ENCODE measurements at regions not wholly inside any gene's neighbourhood (a gene's known extent, or its start where the extent isn't known, plus 50 kb on each side); places are given as distances from the start of the nearest gene placed in this dataset.
"Not testable (repeated sequence)": the region's sequence is repeated elsewhere in the genome, so short reads cannot be mapped to it uniquely, and the experiment has no call there.

DNA sequence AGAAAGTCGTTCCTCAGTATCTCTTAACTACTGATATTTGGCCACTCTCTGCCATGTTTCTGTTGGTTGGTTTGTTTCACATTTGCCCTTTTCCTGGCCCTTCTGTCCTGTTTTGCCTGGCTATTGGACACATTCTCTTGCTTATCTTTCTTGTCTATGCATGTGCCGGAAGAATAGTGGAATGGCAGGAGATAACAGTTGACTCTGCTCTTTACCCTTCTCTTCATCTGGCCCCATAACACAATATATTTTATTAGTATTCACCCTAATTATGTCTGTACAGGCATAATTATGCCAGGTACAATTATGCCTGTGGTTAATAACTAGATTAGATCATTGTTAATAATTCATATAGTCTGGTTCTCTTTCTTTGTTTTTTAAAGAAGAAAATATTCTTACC, 243.5 kb upstream of the LMO3 start:
- Histone ChIP-seq H3K36me3 (ENCODE audit: control insufficient read depth, insufficient read depth, low read length, severe bottlenecking) (no peaks in the 10 kb centered on the region), H3K9me3 (ENCODE audit: control insufficient read depth, low read length) (no peaks in the 10 kb centered on the region), H3K4me1 (ENCODE audit: control insufficient read depth, insufficient read depth, low read length) (no peaks in the 10 kb centered on the region), H3K27me3 (replicated peaks; ENCODE audit: control insufficient read depth, insufficient read depth, low read length) (no peaks in the 10 kb centered on the region), H3K9ac (ENCODE audit: low read length) (no peak overlapping the region), H3K4me3 (ENCODE audit: low read length) (no peak overlapping the region)
- DNase-seq (ENCODE audit: low read depth), result no peak

GRCh38 chr12:16844875-16845274, 238.9 kb upstream of the LMO3 start:
- H3K9ac ChIP-seq (ENCODE audit: low read length), result no peak overlapping the region
- no peaks in the 10 kb centered on the region for H3K36me3 ChIP-seq (ENCODE audit: control insufficient read depth, insufficient read depth, low read length, severe bottlenecking)
- H3K4me1 ChIP-seq (ENCODE audit: control insufficient read depth, insufficient read depth, low read length), result no peaks in the 10 kb centered on the region
- no peak overlapping the region for H3K4me3 ChIP-seq (ENCODE audit: low read length)
- H3K27me3 ChIP-seq (replicated peaks; ENCODE audit: control insufficient read depth, insufficient read depth, low read length), result no peaks in the 10 kb centered on the region
- H3K9me3 ChIP-seq (ENCODE audit: control insufficient read depth, low read length), result no peaks in the 10 kb centered on the region
- no peak for DNase-seq (ENCODE audit: low read depth)

DNA sequence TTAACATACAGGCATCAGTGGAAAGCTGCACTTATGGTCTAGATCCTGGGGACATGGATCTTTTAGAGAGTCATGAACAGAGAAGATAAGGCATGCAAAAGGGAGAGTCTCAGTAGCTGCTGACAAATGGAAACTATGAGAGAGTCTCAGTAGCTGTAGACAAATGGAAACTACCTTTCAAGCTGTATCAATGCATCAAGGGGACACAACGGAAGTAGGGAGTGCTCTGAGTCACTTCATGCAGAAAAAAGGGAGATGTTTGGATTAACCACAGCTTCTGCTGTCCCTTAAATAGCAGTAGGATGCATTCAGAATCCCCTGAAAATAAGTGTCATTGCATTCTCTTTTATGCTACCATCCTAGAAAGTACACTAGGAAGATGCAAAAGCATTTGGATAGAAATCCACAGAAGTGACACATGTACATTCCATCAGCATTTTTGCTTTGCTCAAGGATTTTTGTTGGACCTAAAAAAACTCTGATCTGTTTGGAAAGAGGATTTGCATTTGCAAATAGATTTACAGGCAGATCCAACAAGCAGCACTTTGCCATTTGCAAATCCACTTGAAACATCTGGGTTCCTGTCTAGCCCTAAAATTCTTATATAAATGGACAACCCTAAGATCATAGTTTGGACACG, 227.5 kb upstream of the LMO3 start:
- Histone ChIP-seq H3K36me3 (ENCODE audit: control insufficient read depth, insufficient read depth, low read length, severe bottlenecking) (no peaks in the 10 kb centered on the region), H3K4me3 (ENCODE audit: low read length) (no peak overlapping the region), H3K27me3 (replicated peaks; ENCODE audit: control insufficient read depth, insufficient read depth, low read length) (no peaks in the 10 kb centered on the region), H3K9me3 (ENCODE audit: control insufficient read depth, low read length) (no peaks in the 10 kb centered on the region), H3K9ac (ENCODE audit: low read length) (no peak overlapping the region), H3K4me1 (ENCODE audit: control insufficient read depth, insufficient read depth, low read length) (no peaks in the 10 kb centered on the region)
- no peak for DNase-seq (ENCODE audit: low read depth)

DNA sequence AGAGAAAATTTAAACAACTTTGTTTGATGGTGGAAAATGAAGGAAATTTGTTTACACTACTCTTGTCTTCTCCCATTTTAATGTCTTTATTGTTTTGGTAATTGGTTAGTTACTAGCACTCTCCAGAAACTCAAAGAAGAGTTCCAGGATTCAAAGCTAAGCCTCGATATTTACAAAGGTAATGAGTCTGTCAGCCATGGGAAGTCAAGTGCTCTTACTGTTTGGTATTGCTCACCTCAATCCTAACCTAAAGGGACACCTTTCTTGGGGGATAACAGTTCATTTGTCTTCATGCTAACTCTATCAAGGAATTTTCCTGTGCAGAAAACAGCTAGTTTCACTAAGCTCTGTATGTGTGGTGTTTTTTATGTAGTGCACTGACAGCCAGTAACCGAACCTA, 222.9 kb upstream of the LMO3 start:
- Histone ChIP-seq H3K9me3 (ENCODE audit: control insufficient read depth, low read length) (peaks cover 5% of the 10 kb centered on the region), H3K4me3 (ENCODE audit: low read length) (no peak overlapping the region), H3K36me3 (ENCODE audit: control insufficient read depth, insufficient read depth, low read length, severe bottlenecking) (no peaks in the 10 kb centered on the region), H3K9ac (ENCODE audit: low read length) (no peak overlapping the region), H3K27me3 (replicated peaks; ENCODE audit: control insufficient read depth, insufficient read depth, low read length) (no peaks in the 10 kb centered on the region), H3K4me1 (ENCODE audit: control insufficient read depth, insufficient read depth, low read length) (no peaks in the 10 kb centered on the region)
- DNase-seq (ENCODE audit: low read depth), result no peak

DNA sequence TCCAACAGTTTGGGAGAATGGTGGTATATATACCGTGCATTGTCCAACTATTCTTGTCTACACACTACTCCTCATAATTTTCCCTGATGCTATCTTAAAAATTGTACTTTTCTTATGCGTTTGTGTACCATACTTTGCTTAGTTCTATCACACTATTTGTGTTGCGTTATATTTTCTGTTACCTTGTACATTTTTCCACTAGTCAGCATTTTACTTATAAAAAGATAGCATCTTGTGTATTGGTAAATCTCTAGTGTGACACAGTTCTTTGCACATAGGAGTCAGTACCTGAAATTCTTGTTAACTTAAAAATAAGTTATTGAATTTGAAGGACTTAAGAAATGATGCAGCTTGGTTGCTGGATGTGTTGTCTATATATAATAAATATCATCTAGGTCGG, 201.8 kb upstream of the LMO3 start:
- Histone ChIP-seq H3K9me3 (ENCODE audit: control insufficient read depth, low read length) (no peaks in the 10 kb centered on the region), H3K36me3 (ENCODE audit: control insufficient read depth, insufficient read depth, low read length, severe bottlenecking) (no peaks in the 10 kb centered on the region), H3K9ac (ENCODE audit: low read length) (no peak overlapping the region), H3K4me1 (ENCODE audit: control insufficient read depth, insufficient read depth, low read length) (no peaks in the 10 kb centered on the region), H3K4me3 (ENCODE audit: low read length) (no peak overlapping the region), H3K27me3 (replicated peaks; ENCODE audit: control insufficient read depth, insufficient read depth, low read length) (no peaks in the 10 kb centered on the region)
- DNase-seq (ENCODE audit: low read depth), result no peak

- no peaks in the 10 kb centered on the region for H3K9me3 ChIP-seq (ENCODE audit: control insufficient read depth, low read length)
- no peak overlapping the region for H3K9ac ChIP-seq (ENCODE audit: low read length)
- no peaks in the 10 kb centered on the region for H3K27me3 ChIP-seq (replicated peaks; ENCODE audit: control insufficient read depth, insufficient read depth, low read length)
- H3K36me3 ChIP-seq (ENCODE audit: control insufficient read depth, insufficient read depth, low read length, severe bottlenecking), result no peaks in the 10 kb centered on the region
- no peak overlapping the region for H3K4me3 ChIP-seq (ENCODE audit: low read length)
- DNase-seq (ENCODE audit: low read depth), result no peak
- no peaks in the 10 kb centered on the region for H3K4me1 ChIP-seq (ENCODE audit: control insufficient read depth, insufficient read depth, low read length)
Observed at GRCh38 chr12:16796168-16796567, 190.2 kb upstream of the LMO3 start.

GRCh38 chr12:16789204-16789790, 183.3 kb upstream of the LMO3 start:
- Histone ChIP-seq H3K36me3 (ENCODE audit: control insufficient read depth, insufficient read depth, low read length, severe bottlenecking) (no peaks in the 10 kb centered on the region), H3K27me3 (replicated peaks; ENCODE audit: control insufficient read depth, insufficient read depth, low read length) (no peaks in the 10 kb centered on the region), H3K4me1 (ENCODE audit: control insufficient read depth, insufficient read depth, low read length) (peaks cover 2% of the 10 kb centered on the region), H3K4me3 (ENCODE audit: low read length) (no peak overlapping the region), H3K9me3 (ENCODE audit: control insufficient read depth, low read length) (no peaks in the 10 kb centered on the region), H3K9ac (ENCODE audit: low read length) (no peak overlapping the region)
- no peak for DNase-seq (ENCODE audit: low read depth)

DNA sequence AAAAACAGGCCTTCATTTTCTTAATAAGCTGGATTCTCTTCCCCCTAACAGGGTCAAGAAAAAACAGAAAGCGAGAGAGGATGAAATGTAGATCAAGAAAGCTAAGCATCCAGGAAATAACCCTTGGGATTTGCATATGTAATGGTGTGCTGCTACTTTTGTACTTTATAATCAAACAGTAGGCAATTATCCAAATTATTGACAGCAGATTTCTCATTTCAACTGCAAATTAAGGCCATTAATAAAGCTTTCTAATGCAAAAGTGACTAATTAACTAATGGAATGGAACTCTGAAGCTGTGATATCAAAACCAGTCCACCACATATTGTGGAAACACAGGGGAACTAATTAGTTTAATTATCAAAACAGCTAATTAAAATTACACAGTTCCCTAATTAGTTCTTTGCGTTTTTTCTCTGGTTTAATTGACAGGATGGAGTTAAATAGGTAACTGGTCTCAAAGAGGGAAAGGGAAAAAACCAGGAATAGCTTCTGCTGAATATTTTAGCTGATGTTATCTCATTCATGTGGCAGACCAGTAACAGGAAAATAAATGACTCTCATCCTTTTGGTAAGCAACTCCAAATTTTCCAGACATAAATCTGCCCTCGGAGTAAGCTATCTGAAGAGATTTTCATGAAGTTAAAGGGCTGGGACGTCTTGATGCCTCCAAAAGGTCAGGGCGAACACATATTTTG, 182.7 kb upstream of the LMO3 start:
- H3K36me3 ChIP-seq (ENCODE audit: control insufficient read depth, insufficient read depth, low read length, severe bottlenecking), result no peaks in the 10 kb centered on the region
- no peaks in the 10 kb centered on the region for H3K27me3 ChIP-seq (replicated peaks; ENCODE audit: control insufficient read depth, insufficient read depth, low read length)
- H3K9ac ChIP-seq (ENCODE audit: low read length), result no peak overlapping the region
- DNase-seq (ENCODE audit: low read depth), result no peak
- H3K9me3 ChIP-seq (ENCODE audit: control insufficient read depth, low read length), result no peaks in the 10 kb centered on the region
- peaks cover 2% of the 10 kb centered on the region for H3K4me1 ChIP-seq (ENCODE audit: control insufficient read depth, insufficient read depth, low read length)
- no peak overlapping the region for H3K4me3 ChIP-seq (ENCODE audit: low read length)

DNA sequence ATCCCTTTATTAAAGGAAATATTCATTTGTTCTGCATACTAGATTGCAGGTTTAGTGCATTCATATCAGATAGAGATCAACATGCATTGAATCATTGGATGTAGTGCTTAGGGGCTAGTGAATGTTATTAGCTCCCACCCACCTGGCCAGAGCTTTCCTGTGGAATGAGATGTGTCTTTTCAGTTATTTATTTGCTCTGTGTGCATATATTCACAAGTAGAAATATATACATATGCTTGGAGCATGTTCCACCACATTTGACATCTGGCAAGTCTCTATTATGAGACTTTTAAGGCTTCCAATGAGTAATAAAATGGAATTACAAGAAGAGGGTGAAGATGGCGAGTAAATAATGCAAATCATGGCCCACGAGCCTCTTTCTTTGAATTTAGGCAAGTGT, 180.0 kb upstream of the LMO3 start:
- peaks cover 2% of the 10 kb centered on the region for H3K4me1 ChIP-seq (ENCODE audit: control insufficient read depth, insufficient read depth, low read length)
- H3K36me3 ChIP-seq (ENCODE audit: control insufficient read depth, insufficient read depth, low read length, severe bottlenecking), result no peaks in the 10 kb centered on the region
- H3K27me3 ChIP-seq (replicated peaks; ENCODE audit: control insufficient read depth, insufficient read depth, low read length), result no peaks in the 10 kb centered on the region
- no peak overlapping the region for H3K4me3 ChIP-seq (ENCODE audit: low read length)
- H3K9me3 ChIP-seq (ENCODE audit: control insufficient read depth, low read length), result no peaks in the 10 kb centered on the region
- DNase-seq (ENCODE audit: low read depth), result no peak
- no peak overlapping the region for H3K9ac ChIP-seq (ENCODE audit: low read length)

DNA sequence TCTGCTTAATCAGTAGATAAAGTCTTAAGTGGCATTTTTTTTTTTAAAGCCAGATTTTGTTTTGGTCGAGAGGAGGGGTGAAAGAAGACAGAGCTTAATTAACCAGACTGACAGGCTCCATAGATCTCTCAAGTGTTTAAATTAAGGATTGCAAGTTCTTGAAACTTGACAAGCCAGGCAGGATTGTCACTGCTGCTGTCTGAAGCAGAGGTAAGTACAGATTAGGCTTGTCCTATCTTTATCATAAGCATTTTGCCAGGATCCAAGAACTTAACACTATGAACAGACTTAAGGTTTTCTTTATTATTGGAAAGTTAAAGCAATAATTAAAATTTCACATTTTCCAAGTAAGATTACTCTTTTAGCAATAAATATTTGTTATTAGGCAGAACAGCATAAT, 179.6 kb upstream of the LMO3 start:
- DNase-seq (ENCODE audit: low read depth), result no peak

DNA sequence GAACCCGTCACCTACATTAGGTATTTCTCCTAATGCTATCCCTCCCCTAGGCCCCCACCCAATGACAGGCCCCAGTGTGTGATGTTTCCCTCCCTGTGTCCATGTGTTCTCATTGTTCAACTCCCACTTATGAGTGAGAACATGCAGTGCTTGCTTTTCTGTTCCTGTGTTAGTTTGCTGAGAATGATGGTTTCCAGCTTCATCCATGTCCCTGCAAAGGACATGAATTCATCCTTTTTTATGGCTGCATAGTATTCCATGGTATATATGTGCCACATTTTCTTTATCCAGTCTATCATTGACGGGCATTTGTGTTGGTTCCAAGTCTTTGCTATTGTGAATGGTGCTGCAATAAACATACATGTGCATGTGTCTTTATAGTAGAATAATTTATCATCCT, 163.2 kb upstream of the LMO3 start:
- H3K27me3 ChIP-seq (replicated peaks; ENCODE audit: control insufficient read depth, insufficient read depth, low read length); H3K9ac ChIP-seq (ENCODE audit: low read length); H3K9me3 ChIP-seq (ENCODE audit: control insufficient read depth, low read length); H3K36me3 ChIP-seq (ENCODE audit: control insufficient read depth, insufficient read depth, low read length, severe bottlenecking); DNase-seq (ENCODE audit: low read depth); H3K4me3 ChIP-seq (ENCODE audit: low read length): not testable (repeated sequence)
- H3K4me1 ChIP-seq (ENCODE audit: control insufficient read depth, insufficient read depth, low read length), result peaks cover 11% of the 10 kb centered on the region

More for the DNA sequence above, 179.6 kb upstream of the LMO3 start:
- Histone ChIP-seq H3K4me1 (ENCODE audit: control insufficient read depth, insufficient read depth, low read length) (peaks cover 2% of the 10 kb centered on the region), H3K9me3 (ENCODE audit: control insufficient read depth, low read length) (peaks cover 4% of the 10 kb centered on the region), H3K9ac (ENCODE audit: low read length) (no peak overlapping the region), H3K27me3 (replicated peaks; ENCODE audit: control insufficient read depth, insufficient read depth, low read length) (no peaks in the 10 kb centered on the region), H3K36me3 (ENCODE audit: control insufficient read depth, insufficient read depth, low read length, severe bottlenecking) (no peaks in the 10 kb centered on the region), H3K4me3 (ENCODE audit: low read length) (no peak overlapping the region)
